Tibial nerve (tissue), 4 donors: ENCODE measurements at regions not wholly inside any gene's neighbourhood (a gene's known extent, or its start where the extent isn't known, plus 50 kb on each side); places are given as distances from the start of the nearest gene placed in this dataset.

Experiments
- DNase-seq, 2 donors: peaks; one replicate each; pipeline ENCODE4 v3.0.0-alpha.2; 2019; ENCODE audit warnings: low spot score in 2 of 2
- H3K27ac ChIP-seq, 4 donors: fragments of 200-600 bp; sonication (generic) in 3 of 4; one replicate each; pipeline ENCODE4 v1.5.1; 2017 to 2019; ENCODE audit warnings: mild to moderate bottlenecking in 1 of 4
- H3K27me3 ChIP-seq, 2 donors: fragments of 200-600 bp; sonication (generic) in 1 of 2; one replicate each; pipeline versions ENCODE4 v1.5.1 to v1.6.0; 2017 to 2019
- H3K36me3 ChIP-seq, 3 donors: fragments of 200-600 bp; sonication (generic); one replicate each; pipeline ENCODE4 v1.5.1; 2018 to 2019
- H3K4me1 ChIP-seq, 4 donors: fragments of 200-600 bp; sonication (generic) in 3 of 4; one replicate each; pipeline ENCODE4 v1.5.1; 2017 to 2019
- H3K4me3 ChIP-seq, 4 donors: fragments of 200-600 bp; sonication (generic) in 3 of 4; one replicate each; pipeline ENCODE4 v1.5.1; 2017 to 2019; ENCODE audit warnings: mild to moderate bottlenecking in 1 of 4, moderate library complexity in 1 of 4
- H3K9me3 ChIP-seq, 4 donors: fragments of 200-600 bp; sonication (generic) in 3 of 4; one replicate each; pipeline ENCODE4 v1.5.1; 2017 to 2019
- EP300 ChIP-seq, 2 donors: sonication (generic); formaldehyde crosslinking; IDR thresholded peaks; one replicate each; pipeline ENCODE4 v1.6.1; 2017; ENCODE audit warnings: antibody characterized with exemption in 2 of 2, mild to moderate bottlenecking in 1 of 2
- POLR2A ChIP-seq, 2 donors: fragments of 450-650 bp; IDR thresholded peaks; one replicate each; pipeline ENCODE4 v1.6.1; 2017; ENCODE audit warnings: antibody characterized with exemption in 2 of 2, mild to moderate bottlenecking in 2 of 2, moderate library complexity in 2 of 2
- WGBS, 2 donors: methylation state at CpG; one replicate each; pipeline ENCODE4 v1.1.5; 2018; 5-methylcytosine and 5-hydroxymethylcytosine counted together
- TF ChIP-seq, protein P1 (sequence below), 5 experiments: fragments of 200-600 bp in 3 of 5; fragments of 450-650 bp in 2 of 5; sonication (generic) in 3 of 5; IDR thresholded peaks; one replicate each; pipeline ENCODE4 v1.5.1; 2016 to 2019; ENCODE audit warnings: antibody characterized with exemption in 5 of 5, mild to moderate bottlenecking in 3 of 5, moderate library complexity in 2 of 5

DNA sequence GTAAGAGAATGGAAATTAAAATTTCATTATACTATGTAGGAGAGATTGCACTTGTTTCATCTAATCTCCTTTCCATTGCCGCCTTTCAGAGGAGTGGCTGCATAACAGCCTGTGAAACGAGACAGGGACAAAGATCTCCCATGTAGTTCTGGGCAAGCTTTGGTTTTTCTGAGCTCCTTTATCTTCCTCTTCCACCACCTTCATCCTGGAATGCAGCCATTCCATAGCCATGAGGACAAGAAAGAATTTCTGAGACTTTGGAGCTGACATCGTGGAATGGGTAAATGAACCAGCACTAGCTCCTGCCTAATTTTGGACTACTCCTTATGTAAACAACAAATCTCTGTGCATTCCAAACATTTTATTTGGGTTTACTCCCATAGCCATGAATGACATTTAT lies 1587.3 kb upstream of the TENM3 start:
- TF ChIP-seq EP300 (IDR thresholded peaks at IDR 0.05), result no peak
- TF ChIP-seq POLR2A (IDR thresholded peaks at IDR 0.05), result no peak
- TF ChIP-seq, protein P1, sequence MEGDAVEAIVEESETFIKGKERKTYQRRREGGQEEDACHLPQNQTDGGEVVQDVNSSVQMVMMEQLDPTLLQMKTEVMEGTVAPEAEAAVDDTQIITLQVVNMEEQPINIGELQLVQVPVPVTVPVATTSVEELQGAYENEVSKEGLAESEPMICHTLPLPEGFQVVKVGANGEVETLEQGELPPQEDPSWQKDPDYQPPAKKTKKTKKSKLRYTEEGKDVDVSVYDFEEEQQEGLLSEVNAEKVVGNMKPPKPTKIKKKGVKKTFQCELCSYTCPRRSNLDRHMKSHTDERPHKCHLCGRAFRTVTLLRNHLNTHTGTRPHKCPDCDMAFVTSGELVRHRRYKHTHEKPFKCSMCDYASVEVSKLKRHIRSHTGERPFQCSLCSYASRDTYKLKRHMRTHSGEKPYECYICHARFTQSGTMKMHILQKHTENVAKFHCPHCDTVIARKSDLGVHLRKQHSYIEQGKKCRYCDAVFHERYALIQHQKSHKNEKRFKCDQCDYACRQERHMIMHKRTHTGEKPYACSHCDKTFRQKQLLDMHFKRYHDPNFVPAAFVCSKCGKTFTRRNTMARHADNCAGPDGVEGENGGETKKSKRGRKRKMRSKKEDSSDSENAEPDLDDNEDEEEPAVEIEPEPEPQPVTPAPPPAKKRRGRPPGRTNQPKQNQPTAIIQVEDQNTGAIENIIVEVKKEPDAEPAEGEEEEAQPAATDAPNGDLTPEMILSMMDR (IDR thresholded peaks at IDR 0.05), result no peak
- H3K36me3 ChIP-seq, result no peaks in the 10 kb centered on the region
- no peaks in the 10 kb centered on the region for H3K27me3 ChIP-seq
- no peaks in the 10 kb centered on the region for H3K9me3 ChIP-seq
- H3K4me3 ChIP-seq, result no peak overlapping the region
- WGBS, 2 donors, result 62 to 66% methylated on average over 3 of the region's 3 CpGs
- H3K27ac ChIP-seq, result no peak overlapping the region
- no peak for DNase-seq
- H3K4me1 ChIP-seq, result no peaks in the 10 kb centered on the region

DNA sequence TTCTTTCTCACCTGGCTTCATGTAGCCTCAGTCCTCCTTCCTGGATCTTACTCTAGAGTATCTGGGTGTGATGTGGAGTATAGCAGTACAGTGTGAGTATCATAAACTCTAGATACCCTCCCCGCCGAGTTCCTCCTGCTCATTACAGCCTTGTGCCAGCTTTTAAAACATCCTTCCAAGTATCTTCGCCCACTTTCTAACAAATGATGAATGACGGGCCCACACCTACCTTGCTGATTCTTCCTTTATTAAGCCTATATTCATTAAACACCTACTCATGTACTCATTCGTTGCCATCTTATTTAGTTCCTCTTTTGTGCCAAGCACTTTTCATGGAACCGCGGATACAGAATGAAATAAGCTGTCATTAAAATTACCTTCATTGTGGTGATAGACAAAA lies 1585.3 kb upstream of the TENM3 start:
- no peak overlapping the region for H3K27ac ChIP-seq
- no peak overlapping the region for H3K4me3 ChIP-seq
- DNase-seq, result no peak
- H3K27me3 ChIP-seq, result no peaks in the 10 kb centered on the region
- H3K36me3 ChIP-seq, result no peaks in the 10 kb centered on the region
- H3K4me1 ChIP-seq, result no peaks in the 10 kb centered on the region
- H3K9me3 ChIP-seq, result no peaks in the 10 kb centered on the region
- no peak for TF ChIP-seq POLR2A (IDR thresholded peaks at IDR 0.05)
- 92 to 94% methylated on average over 7 of the region's 7 CpGs for WGBS, 2 donors

DNA sequence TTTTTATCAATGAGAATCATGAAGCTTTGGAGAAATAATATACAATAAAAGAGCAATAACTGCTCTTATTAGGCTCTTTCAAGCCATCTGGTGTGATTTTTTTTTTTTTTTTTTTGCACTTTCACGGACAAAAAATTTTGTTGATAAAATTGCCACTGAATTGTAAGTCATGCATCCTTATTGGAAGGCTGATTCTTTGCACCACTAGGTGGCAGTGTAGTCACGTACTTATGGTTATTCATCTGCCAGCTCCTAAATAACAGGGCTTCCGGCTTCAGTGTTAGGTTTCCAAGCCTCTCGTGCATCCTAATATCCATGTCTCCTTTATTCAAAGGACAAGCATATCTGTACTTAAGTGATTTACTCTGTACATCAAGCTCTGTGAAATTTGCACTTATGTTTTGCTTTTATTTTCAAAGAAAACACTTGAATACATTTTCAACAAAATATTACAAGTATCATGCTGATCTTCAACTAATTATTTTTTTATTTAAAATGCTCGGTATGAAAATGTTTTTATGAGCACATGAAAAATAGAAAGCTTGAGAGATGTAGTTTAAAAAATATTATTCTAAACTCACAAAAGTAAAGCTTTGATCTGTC lies 1578.3 kb upstream of the TENM3 start:
- H3K4me1 ChIP-seq, result peaks cover 0 to 20% (median 3%) of the 10 kb centered on the region in 4 donors
- TF ChIP-seq EP300 (IDR thresholded peaks at IDR 0.05), result no peak
- TF ChIP-seq, protein P1 (IDR thresholded peaks at IDR 0.05), result peak; percentile 46 to 70 (median 67)
- no peak overlapping the region for H3K4me3 ChIP-seq
- DNase-seq, result peak; percentile 62 to 94
- no peaks in the 10 kb centered on the region for H3K9me3 ChIP-seq
- WGBS, 2 donors, result 10% methylated on average over 5 of the region's 5 CpGs
- no peaks in the 10 kb centered on the region for H3K27me3 ChIP-seq
- no peaks in the 10 kb centered on the region for H3K36me3 ChIP-seq
- no peak overlapping the region for H3K27ac ChIP-seq

DNA sequence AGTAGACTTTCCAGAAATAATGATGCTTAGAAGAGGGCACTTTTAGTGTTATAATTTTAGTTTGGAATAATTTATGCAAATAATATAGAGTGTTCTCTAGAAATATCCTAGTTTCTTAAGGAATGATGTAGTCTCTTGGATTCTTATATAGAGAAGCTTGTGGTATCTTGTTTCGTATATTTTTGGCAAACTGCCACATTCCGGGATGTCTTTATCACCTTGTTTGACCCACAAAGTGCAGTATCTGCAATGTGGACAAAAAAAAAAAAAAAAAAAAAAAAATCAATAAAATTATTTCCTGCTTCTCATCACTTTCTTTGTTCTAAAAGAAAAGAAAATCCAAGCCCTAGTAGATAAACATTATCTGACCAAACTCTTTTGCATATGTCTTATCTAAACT lies 1577.7 kb upstream of the TENM3 start:
- WGBS, 2 donors, result 15 to 18% methylated on average over 2 of the region's 2 CpGs
- H3K4me1 ChIP-seq, result peaks cover 0 to 20% (median 3%) of the 10 kb centered on the region in 4 donors
- TF ChIP-seq EP300 (IDR thresholded peaks at IDR 0.05) (no peak), POLR2A (IDR thresholded peaks at IDR 0.05) (no peak)
- TF ChIP-seq, protein P1 (IDR thresholded peaks at IDR 0.05), result no peak

DNA sequence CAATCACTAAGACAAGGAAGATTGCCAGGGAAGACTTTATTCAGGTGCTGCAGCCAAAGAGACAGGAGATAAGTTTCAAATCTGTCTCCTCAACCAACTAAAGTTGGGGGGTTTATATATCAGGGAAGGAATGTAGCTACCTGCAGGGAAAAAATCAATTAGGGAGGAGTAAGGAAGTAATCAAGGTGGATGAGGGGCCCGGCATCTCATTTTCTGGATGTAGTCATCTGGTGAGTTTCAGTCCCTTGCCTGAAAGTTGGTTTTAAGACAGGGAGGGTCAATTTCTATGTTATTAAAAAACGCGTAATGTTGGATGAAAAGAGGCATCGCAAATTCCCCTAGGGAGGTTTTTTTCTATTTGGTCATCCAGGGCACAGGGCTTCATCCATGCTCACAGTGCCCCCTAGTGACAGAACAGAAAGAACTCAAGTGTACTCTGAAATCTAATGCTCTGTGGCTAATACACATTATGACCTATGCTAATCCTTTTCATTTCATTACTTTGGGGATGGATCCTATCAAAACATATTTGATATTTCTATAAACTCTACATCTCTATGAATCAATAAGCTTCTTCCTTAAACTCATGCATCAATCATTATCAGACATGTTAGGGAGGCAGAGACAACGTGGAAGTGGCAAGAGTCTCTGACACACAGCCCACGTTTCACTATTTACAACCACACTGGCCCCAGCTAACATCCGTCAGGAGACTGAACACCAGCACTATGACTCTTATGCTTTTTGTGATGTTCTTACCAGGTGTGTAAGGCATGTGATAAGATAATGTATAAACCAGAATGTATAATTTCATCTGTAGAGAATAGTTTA lies 1577.0 kb upstream of the TENM3 start:
- whole genome bisulfite sequencing, 2 donors, result 30 to 36% methylated on average over 7 of the region's 7 CpGs
- Histone ChIP-seq H3K4me1 (peaks cover 0 to 20% (median 3%) of the 10 kb centered on the region in 4 donors), H3K27me3 (no peaks in the 10 kb centered on the region), H3K36me3 (no peaks in the 10 kb centered on the region), H3K4me3 (no peak overlapping the region), H3K9me3 (no peaks in the 10 kb centered on the region), H3K27ac (no peak overlapping the region)
- no peak for DNase-seq
- TF ChIP-seq, protein P1 (IDR thresholded peaks at IDR 0.05), result peak in 4 of 5 experiments; percentile 18 to 55 (median 48)
- TF ChIP-seq POLR2A (IDR thresholded peaks at IDR 0.05) (no peak), EP300 (IDR thresholded peaks at IDR 0.05) (no peak)

More for the DNA sequence above, 1577.7 kb upstream of the TENM3 start:
- Histone ChIP-seq H3K27me3 (no peaks in the 10 kb centered on the region), H3K36me3 (no peaks in the 10 kb centered on the region), H3K9me3 (no peaks in the 10 kb centered on the region), H3K4me3 (no peak overlapping the region), H3K27ac (no peak overlapping the region)
- no peak for DNase-seq
